ENCODE measurements at regions not wholly inside any gene's neighbourhood (a gene's known extent, or its start where the extent isn't known, plus 50 kb on each side); places are given as distances from the start of the nearest gene placed in this dataset.

GRCh38 chr2:121102941-121103340, 182.1 kb downstream of the TFCP2L1 start:
- Histone ChIP-seq H3K4me2 (ENCODE audit: low read length) (no peak overlapping the region), H3K27ac (ENCODE audit: low read depth, low read length) (no peak overlapping the region), H3K9me3 (ENCODE audit: insufficient read depth, low read depth, low read length) (no peaks in the 10 kb centered on the region), H4K20me1 (ENCODE audit: insufficient read depth, low read length) (no peaks in the 10 kb centered on the region), H3K27me3 (ENCODE audit: insufficient read depth, low read length) (peaks cover 23% of the 10 kb centered on the region), H3K79me2 (ENCODE audit: insufficient read depth, low read length) (no peaks in the 10 kb centered on the region), H3K4me3 (ENCODE audit: insufficient read depth, low read depth, low read length) (no peak overlapping the region), H3K36me3 (ENCODE audit: insufficient read depth, low read length) (no peaks in the 10 kb centered on the region), H3K4me1 (ENCODE audit: insufficient read depth, low read length) (no peaks in the 10 kb centered on the region), H3K9ac (ENCODE audit: low read length) (no peak overlapping the region), H2AFZ (ENCODE audit: low read depth, low read length) (no peak overlapping the region)
- no peak overlapping the region for H3K27ac Mint-ChIP-seq (ENCODE audit: unreplicated experiment)
- H3K4me3 Mint-ChIP-seq (ENCODE audit: unreplicated experiment) = no peak overlapping the region
- no peaks in the 10 kb centered on the region for H3K36me3 Mint-ChIP-seq (ENCODE audit: low read depth, unreplicated experiment)
- no peak for TF ChIP-seq EZH2 (IDR thresholded peaks at IDR 0.05; ENCODE audit: insufficient read depth, low read length)
- TF ChIP-seq, protein P1, sequence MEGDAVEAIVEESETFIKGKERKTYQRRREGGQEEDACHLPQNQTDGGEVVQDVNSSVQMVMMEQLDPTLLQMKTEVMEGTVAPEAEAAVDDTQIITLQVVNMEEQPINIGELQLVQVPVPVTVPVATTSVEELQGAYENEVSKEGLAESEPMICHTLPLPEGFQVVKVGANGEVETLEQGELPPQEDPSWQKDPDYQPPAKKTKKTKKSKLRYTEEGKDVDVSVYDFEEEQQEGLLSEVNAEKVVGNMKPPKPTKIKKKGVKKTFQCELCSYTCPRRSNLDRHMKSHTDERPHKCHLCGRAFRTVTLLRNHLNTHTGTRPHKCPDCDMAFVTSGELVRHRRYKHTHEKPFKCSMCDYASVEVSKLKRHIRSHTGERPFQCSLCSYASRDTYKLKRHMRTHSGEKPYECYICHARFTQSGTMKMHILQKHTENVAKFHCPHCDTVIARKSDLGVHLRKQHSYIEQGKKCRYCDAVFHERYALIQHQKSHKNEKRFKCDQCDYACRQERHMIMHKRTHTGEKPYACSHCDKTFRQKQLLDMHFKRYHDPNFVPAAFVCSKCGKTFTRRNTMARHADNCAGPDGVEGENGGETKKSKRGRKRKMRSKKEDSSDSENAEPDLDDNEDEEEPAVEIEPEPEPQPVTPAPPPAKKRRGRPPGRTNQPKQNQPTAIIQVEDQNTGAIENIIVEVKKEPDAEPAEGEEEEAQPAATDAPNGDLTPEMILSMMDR (IDR thresholded peaks at IDR 0.05; ENCODE audit: insufficient read depth, low read depth, low read length) = no peak
- DNase-seq (ENCODE audit: low read depth) (no peak), FAIRE-seq (no peak)
- no peaks in the 10 kb centered on the region for H3K4me1 Mint-ChIP-seq (ENCODE audit: low read depth, unreplicated experiment)
- no peaks in the 10 kb centered on the region for H3K9me3 Mint-ChIP-seq (ENCODE audit: unreplicated experiment)
- peaks cover 48% of the 10 kb centered on the region for H3K27me3 Mint-ChIP-seq (ENCODE audit: low read depth, unreplicated experiment)

- Mint-ChIP-seq H3K9me3 (ENCODE audit: unreplicated experiment) (no peaks in the 10 kb centered on the region), H3K4me1 (ENCODE audit: low read depth, unreplicated experiment) (no peaks in the 10 kb centered on the region), H3K27me3 (ENCODE audit: low read depth, unreplicated experiment) (peaks cover 39% of the 10 kb centered on the region), H3K4me3 (ENCODE audit: unreplicated experiment) (no peak overlapping the region), H3K36me3 (ENCODE audit: low read depth, unreplicated experiment) (no peaks in the 10 kb centered on the region), H3K27ac (ENCODE audit: unreplicated experiment) (no peak overlapping the region)
- Histone ChIP-seq H3K79me2 (ENCODE audit: insufficient read depth, low read length) (no peaks in the 10 kb centered on the region), H3K27me3 (ENCODE audit: insufficient read depth, low read length) (peaks cover 18% of the 10 kb centered on the region), H3K9ac (ENCODE audit: low read length) (no peak overlapping the region), H3K36me3 (ENCODE audit: insufficient read depth, low read length) (no peaks in the 10 kb centered on the region), H2AFZ (ENCODE audit: low read depth, low read length) (no peak overlapping the region), H3K4me1 (ENCODE audit: insufficient read depth, low read length) (no peaks in the 10 kb centered on the region), H3K27ac (ENCODE audit: low read depth, low read length) (no peak overlapping the region), H3K4me3 (ENCODE audit: insufficient read depth, low read depth, low read length) (no peak overlapping the region), H4K20me1 (ENCODE audit: insufficient read depth, low read length) (no peaks in the 10 kb centered on the region), H3K9me3 (ENCODE audit: insufficient read depth, low read depth, low read length) (no peaks in the 10 kb centered on the region), H3K4me2 (ENCODE audit: low read length) (no peak overlapping the region)
- DNase-seq (ENCODE audit: low read depth) (no peak), FAIRE-seq (no peak)
- TF ChIP-seq, protein P1 (IDR thresholded peaks at IDR 0.05; ENCODE audit: insufficient read depth, low read depth, low read length) = no peak
- TF ChIP-seq EZH2 (IDR thresholded peaks at IDR 0.05; ENCODE audit: insufficient read depth, low read length) = no peak
These were observed 181.0 kb downstream of the TFCP2L1 start for GRCh38 chr2:121103960-121104359.

GRCh38 chr2:121104721-121105141, 180.3 kb downstream of the TFCP2L1 start:
- no peaks in the 10 kb centered on the region for H3K4me1 Mint-ChIP-seq (ENCODE audit: low read depth, unreplicated experiment)
- peaks cover 34% of the 10 kb centered on the region for H3K27me3 Mint-ChIP-seq (ENCODE audit: low read depth, unreplicated experiment)
- H3K4me3 Mint-ChIP-seq (ENCODE audit: unreplicated experiment) = no peak overlapping the region
- no peak overlapping the region for H2AFZ ChIP-seq (ENCODE audit: low read depth, low read length)
- DNase-seq (ENCODE audit: low read depth) = no peak
- no peak overlapping the region for H3K27ac ChIP-seq (ENCODE audit: low read depth, low read length)
- no peaks in the 10 kb centered on the region for H3K4me1 ChIP-seq (ENCODE audit: insufficient read depth, low read length)
- no peaks in the 10 kb centered on the region for H3K9me3 Mint-ChIP-seq (ENCODE audit: unreplicated experiment)
- no peaks in the 10 kb centered on the region for H3K36me3 ChIP-seq (ENCODE audit: insufficient read depth, low read length)
- FAIRE-seq = no peak
- H3K9me3 ChIP-seq (ENCODE audit: insufficient read depth, low read depth, low read length) = no peaks in the 10 kb centered on the region
- no peaks in the 10 kb centered on the region for H4K20me1 ChIP-seq (ENCODE audit: insufficient read depth, low read length)
- no peak overlapping the region for H3K9ac ChIP-seq (ENCODE audit: low read length)
- H3K27ac Mint-ChIP-seq (ENCODE audit: unreplicated experiment) = no peak overlapping the region
- peaks cover 15% of the 10 kb centered on the region for H3K27me3 ChIP-seq (ENCODE audit: insufficient read depth, low read length)
- TF ChIP-seq, protein P1 (IDR thresholded peaks at IDR 0.05; ENCODE audit: insufficient read depth, low read depth, low read length) = no peak
- TF ChIP-seq EZH2 (IDR thresholded peaks at IDR 0.05; ENCODE audit: insufficient read depth, low read length) = no peak
- H3K36me3 Mint-ChIP-seq (ENCODE audit: low read depth, unreplicated experiment) = no peaks in the 10 kb centered on the region
- H3K4me2 ChIP-seq (ENCODE audit: low read length) = no peak overlapping the region
- no peak overlapping the region for H3K4me3 ChIP-seq (ENCODE audit: insufficient read depth, low read depth, low read length)
- H3K79me2 ChIP-seq (ENCODE audit: insufficient read depth, low read length) = no peaks in the 10 kb centered on the region
